DMS114 treated with DMSO at 0.1 percent for 48 hours (cell line): ENCODE measurements at regions not wholly inside any gene's neighbourhood (a gene's known extent, or its start where the extent isn't known, plus 50 kb on each side); places are given as distances from the start of the nearest gene placed in this dataset.
"Not testable (repeated sequence)": the region's sequence is repeated elsewhere in the genome, so short reads cannot be mapped to it uniquely, and the experiment has no call there.

Source experiments
- DNase-seq: peaks from one replicate; lab custom pipeline; 2025; ENCODE audit not compliant: unreplicated experiment; lab: John Stamatoyannopoulos, UW

- no peak for DNase-seq
Measured at GRCh38 chrX:20718592-20719380, 452.1 kb upstream of the RPS6KA3 start.

- no peak for DNase-seq
Measured at GRCh38 chrX:20715176-20715575, 448.5 kb upstream of the RPS6KA3 start.

GRCh38 chrX:20712811-20713210, 446.1 kb upstream of the RPS6KA3 start:
- DNase-seq: no peak

- no peak for DNase-seq
Measured at GRCh38 chrX:20711366-20711765, 444.7 kb upstream of the RPS6KA3 start.

- no peak for DNase-seq
Measured at GRCh38 chrX:20693078-20693477, 426.4 kb upstream of the RPS6KA3 start.

- DNase-seq: no peak
Measured at GRCh38 chrX:20686256-20686655, 419.5 kb upstream of the RPS6KA3 start.

GRCh38 chrX:20685652-20686051, 418.9 kb upstream of the RPS6KA3 start:
- DNase-seq: no peak

GRCh38 chrX:20681683-20682082, 415.0 kb upstream of the RPS6KA3 start:
- no peak for DNase-seq

- DNase-seq: no peak
Measured at GRCh38 chrX:20680998-20681397, 414.3 kb upstream of the RPS6KA3 start.

GRCh38 chrX:20672476-20672875, 405.8 kb upstream of the RPS6KA3 start:
- DNase-seq: no peak

- not testable (repeated sequence) for DNase-seq
Measured at GRCh38 chrX:20671746-20672145, 405.0 kb upstream of the RPS6KA3 start.

- DNase-seq: no peak
Measured at GRCh38 chrX:20670611-20671010, 403.9 kb upstream of the RPS6KA3 start.

GRCh38 chrX:20668550-20668949, 401.8 kb upstream of the RPS6KA3 start:
- no peak for DNase-seq

- no peak for DNase-seq
Measured at GRCh38 chrX:20666331-20666730, 399.6 kb upstream of the RPS6KA3 start.

- DNase-seq: peak; percentile 89
Measured at GRCh38 chrX:20665481-20665880, 398.8 kb upstream of the RPS6KA3 start.

- DNase-seq: peak; percentile 33
Measured at GRCh38 chrX:20664774-20665173, 398.1 kb upstream of the RPS6KA3 start.

GRCh38 chrX:20664131-20664530, 397.4 kb upstream of the RPS6KA3 start:
- DNase-seq: no peak

GRCh38 chrX:20663336-20663735, 396.6 kb upstream of the RPS6KA3 start:
- no peak for DNase-seq

GRCh38 chrX:20656721-20657120, 390.0 kb upstream of the RPS6KA3 start:
- DNase-seq: no peak

- no peak for DNase-seq
Measured at GRCh38 chrX:20654596-20655106, 387.9 kb upstream of the RPS6KA3 start.

- DNase-seq: no peak
Measured at GRCh38 chrX:20653070-20653469, 386.4 kb upstream of the RPS6KA3 start.

GRCh38 chrX:20641954-20642353, 375.2 kb upstream of the RPS6KA3 start:
- no peak for DNase-seq

GRCh38 chrX:20639115-20639514, 372.4 kb upstream of the RPS6KA3 start:
- DNase-seq: no peak
